ENCODE measurements at regions not wholly inside any gene's neighbourhood (a gene's known extent, or its start where the extent isn't known, plus 50 kb on each side); places are given as distances from the start of the nearest gene placed in this dataset.

GRCh38 chr7:80324032-80324431 lies 187.8 kb downstream of the GNAT3 start (continued):
- TF ChIP-seq REST (tag by site-specific recombination; IDR thresholded peaks at IDR 0.05), result no peak

GRCh38 chr7:80319461-80319860 lies 184.8 kb downstream of the GNAI1 start:
- POLR2A ChIA-PET, result no interaction called here
- TF ChIP-seq ZNF449 (tag by site-specific recombination; IDR thresholded peaks at IDR 0.05), result no peak
- TF ChIP-seq ZNF658 (tag by site-specific recombination; IDR thresholded peaks at IDR 0.05), result no peak
- no peak for TF ChIP-seq ELK4 (IDR thresholded peaks at IDR 0.05; ENCODE audit: borderline replicate concordance, low read depth, low read length)
- no peak for TF ChIP-seq ZNF341 (tag by site-specific recombination; IDR thresholded peaks at IDR 0.05; ENCODE audit: low read depth)
- TF ChIP-seq PRDM1 (tag by site-specific recombination; IDR thresholded peaks at IDR 0.05), result no peak
- no peak for TF ChIP-seq ZNF324 (tag by site-specific recombination; IDR thresholded peaks at IDR 0.05)
- no peak for TF ChIP-seq ZNF202 (tag by site-specific recombination; IDR thresholded peaks at IDR 0.05; ENCODE audit: borderline replicate concordance)
- TF ChIP-seq ZSCAN16 (tag by site-specific recombination; IDR thresholded peaks at IDR 0.05), result no peak
- TF ChIP-seq PRDM4 (tag by site-specific recombination; IDR thresholded peaks at IDR 0.05), result no peak
- no peak for TF ChIP-seq ZNF16 (tag by site-specific recombination; IDR thresholded peaks at IDR 0.05; ENCODE audit: low read depth)
- TF ChIP-seq ZNF596 (tag by site-specific recombination; IDR thresholded peaks at IDR 0.05), result no peak
- no peak for TF ChIP-seq ZNF2 (tag by site-specific recombination; IDR thresholded peaks at IDR 0.05)
- TF ChIP-seq ZNF391 (tag by site-specific recombination; IDR thresholded peaks at IDR 0.05; ENCODE audit: borderline replicate concordance, low read depth), result no peak
- no peak for TF ChIP-seq ZNF791 (tag by site-specific recombination; IDR thresholded peaks at IDR 0.05)
- no peak for TF ChIP-seq ZNF302 (tag by site-specific recombination; IDR thresholded peaks at IDR 0.05; ENCODE audit: low read depth)
- no peak for TF ChIP-seq ZNF518A (tag by site-specific recombination; conservative IDR thresholded peaks at IDR 0.05; ENCODE audit: low read depth)
- CTCF ChIA-PET, result interaction anchor here (0.6 kb wide), 1 partner anchor 1817 kb away, joined by 3 read pairs; no protein-coding TSS in a partner anchor
- Histone ChIP-seq H3K4me1 (ENCODE audit: control insufficient read depth, insufficient read depth, low read length) (no peaks in the 10 kb centered on the region), H3K9me3 (ENCODE audit: control insufficient read depth, insufficient read depth, low read depth, low read length) (no peaks in the 10 kb centered on the region), H3K36me3 (ENCODE audit: control insufficient read depth in 2 of 2, insufficient read depth in 1 of 2, low read length in 2 of 2) (no peaks in the 10 kb centered on the region), H3K27ac (ENCODE audit: extremely low read depth, low read depth, low read length) (no peak overlapping the region), H3K4me3 (ENCODE audit: low read depth, low read length) (no peak overlapping the region)

All from HEK293 (cell line).